ENCODE measurements at regions not wholly inside any gene's neighbourhood (a gene's known extent, or its start where the extent isn't known, plus 50 kb on each side); places are given as distances from the start of the nearest gene placed in this dataset.

- TF ChIP-seq ZFP3 (CRISPR knock-in tag; IDR thresholded peaks at IDR 0.05) (no peak), ZNF70 (CRISPR knock-in tag; IDR thresholded peaks at IDR 0.05) (no peak), ZC3H10 (CRISPR knock-in tag; IDR thresholded peaks at IDR 0.05) (no peak)
These were observed 105.4 kb upstream of the CCDC54 start for GRCh38 chr3:107271787-107272387.

All from SK-N-SH treated with all-trans-retinoic acid at 6 μM for 48 hours (cell line).